ENCODE measurements at regions not wholly inside any gene's neighbourhood (a gene's known extent, or its start where the extent isn't known, plus 50 kb on each side); places are given as distances from the start of the nearest gene placed in this dataset.

DNA sequence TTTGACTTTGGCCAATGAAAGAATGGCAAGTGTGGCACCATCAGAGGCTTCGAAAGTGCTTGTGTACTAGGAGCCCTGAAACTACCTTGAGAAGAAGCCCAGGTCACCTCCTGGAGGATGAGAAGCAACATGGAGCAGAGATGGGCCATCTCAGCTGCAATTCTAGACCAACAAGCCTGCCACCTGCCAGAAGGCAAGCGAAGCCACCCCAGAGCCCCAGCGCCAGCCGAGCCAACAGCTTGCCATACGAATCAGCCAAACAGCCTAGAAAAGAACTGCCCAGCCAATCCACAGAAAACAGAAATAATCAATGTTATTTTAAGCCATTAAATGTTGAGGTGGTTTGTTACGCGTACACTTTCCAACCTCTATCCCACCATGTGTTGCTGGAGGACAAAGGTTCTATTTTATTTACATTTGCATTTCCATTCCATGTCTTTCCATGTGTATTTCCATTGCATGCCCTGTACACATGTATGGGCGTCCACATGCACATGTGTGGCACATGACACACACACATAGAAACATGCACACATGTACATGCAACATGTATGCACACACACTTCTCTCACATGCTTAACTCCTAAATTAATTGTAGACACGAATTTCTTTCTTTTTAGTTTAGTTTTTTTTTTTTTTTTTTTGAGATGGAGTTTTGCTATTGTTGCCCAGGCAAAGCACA is 144.3 kb upstream of the TNRC6C start:
- DNase-seq: no peak

- DNase-seq: no peak
These were observed 143.2 kb upstream of the TNRC6C start for GRCh38 chr17:77815127-77815905.

- no peak for DNase-seq
These were observed 140.6 kb upstream of the TNRC6C start for GRCh38 chr17:77817953-77818352.

- no peak for DNase-seq
These were observed 139.0 kb upstream of the TNRC6C start for GRCh38 chr17:77819497-77819896.

- no peak for DNase-seq
These were observed 137.4 kb upstream of the TNRC6C start for GRCh38 chr17:77821114-77821513.

- DNase-seq: peak; percentile 39
These were observed 136.0 kb upstream of the TNRC6C start for GRCh38 chr17:77822302-77823030.

- no peak for DNase-seq
These were observed 134.3 kb upstream of the TNRC6C start for GRCh38 chr17:77824102-77824779.

DNA sequence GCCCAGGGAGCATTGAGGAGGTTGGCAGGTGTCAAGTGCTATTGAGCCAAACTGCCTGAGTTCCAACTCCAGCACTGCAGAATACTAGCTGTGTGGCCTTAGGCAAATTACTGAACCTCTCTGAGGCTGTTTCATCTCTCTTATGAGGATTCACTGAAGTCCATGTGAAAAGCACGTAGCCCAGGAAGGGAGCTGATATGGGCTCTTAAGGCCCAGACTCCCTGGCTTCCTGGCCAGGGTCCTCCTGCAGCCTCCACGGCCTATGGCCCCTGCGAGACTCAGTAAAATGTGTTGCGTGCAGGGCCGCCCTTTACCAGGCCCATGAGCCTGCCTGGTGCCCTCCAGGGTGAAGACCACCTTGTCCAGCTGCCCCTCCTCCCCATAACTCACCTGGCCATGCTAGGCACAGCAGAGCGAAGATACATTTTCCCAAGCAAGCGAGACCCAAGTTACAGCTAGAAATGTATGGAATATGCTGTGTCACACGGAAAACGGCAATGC is 133.7 kb upstream of the TNRC6C start:
- DNase-seq: no peak

DNA sequence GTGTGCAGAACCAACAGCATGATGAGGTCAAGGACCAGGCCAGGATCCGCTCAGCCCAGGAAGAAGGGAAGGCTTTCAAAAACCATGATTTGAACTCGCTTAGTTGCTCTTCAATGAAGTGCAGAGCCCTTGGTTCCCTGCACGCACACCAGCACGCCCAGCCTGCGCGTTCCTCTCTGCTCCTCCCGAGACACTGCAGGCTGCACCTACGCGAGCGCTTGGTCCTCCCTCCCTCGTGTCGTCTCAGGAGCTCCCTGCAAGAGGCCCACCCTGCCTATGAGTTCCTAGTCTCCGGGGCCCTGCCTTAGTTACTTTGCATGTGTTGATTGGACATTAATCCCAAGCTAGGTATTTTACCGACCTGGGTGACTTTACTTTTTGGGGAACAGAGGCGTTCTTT is 132.9 kb upstream of the TNRC6C start:
- DNase-seq: no peak

DNA sequence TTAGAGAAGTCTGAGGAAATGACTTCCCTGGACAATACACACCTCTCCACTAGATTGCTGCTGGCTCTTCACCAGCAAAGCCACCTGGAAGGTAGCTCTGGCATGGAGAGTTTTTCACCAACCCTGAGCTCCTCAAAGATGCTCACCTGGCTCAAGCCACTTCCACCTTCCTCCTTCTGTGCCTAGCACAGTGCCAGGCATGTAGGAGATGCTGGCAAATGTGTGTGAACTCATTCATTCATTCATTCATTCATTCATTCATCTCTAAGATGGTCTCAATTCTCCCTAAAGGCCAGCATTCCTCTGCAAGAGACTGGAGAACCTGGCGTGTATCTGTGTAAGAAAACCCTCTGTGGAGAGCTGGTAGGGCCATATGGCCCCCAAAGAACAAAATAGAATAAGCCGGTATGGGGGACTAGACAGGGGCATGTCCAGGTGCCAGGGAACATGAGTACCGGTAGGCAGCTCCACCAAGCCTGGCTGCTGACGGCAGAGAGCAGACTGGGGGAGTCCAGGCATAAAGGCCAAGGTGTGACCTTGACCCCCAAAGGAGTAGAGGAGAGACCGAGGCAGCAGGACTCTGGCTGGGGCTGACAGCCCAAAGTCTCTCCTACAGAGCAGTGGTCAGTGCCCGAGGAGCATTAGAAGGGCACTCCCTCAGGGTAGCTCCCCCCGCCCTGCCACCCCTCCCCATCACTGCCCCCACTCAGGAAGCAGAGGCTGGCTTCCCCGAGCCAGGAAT is 132.2 kb upstream of the TNRC6C start:
- DNase-seq: no peak

- no peak for DNase-seq
These were observed 131.5 kb upstream of the TNRC6C start for GRCh38 chr17:77827039-77827438.

GRCh38 chr17:77827511-77827910 is 131.0 kb upstream of the TNRC6C start:
- DNase-seq: no peak

DNA sequence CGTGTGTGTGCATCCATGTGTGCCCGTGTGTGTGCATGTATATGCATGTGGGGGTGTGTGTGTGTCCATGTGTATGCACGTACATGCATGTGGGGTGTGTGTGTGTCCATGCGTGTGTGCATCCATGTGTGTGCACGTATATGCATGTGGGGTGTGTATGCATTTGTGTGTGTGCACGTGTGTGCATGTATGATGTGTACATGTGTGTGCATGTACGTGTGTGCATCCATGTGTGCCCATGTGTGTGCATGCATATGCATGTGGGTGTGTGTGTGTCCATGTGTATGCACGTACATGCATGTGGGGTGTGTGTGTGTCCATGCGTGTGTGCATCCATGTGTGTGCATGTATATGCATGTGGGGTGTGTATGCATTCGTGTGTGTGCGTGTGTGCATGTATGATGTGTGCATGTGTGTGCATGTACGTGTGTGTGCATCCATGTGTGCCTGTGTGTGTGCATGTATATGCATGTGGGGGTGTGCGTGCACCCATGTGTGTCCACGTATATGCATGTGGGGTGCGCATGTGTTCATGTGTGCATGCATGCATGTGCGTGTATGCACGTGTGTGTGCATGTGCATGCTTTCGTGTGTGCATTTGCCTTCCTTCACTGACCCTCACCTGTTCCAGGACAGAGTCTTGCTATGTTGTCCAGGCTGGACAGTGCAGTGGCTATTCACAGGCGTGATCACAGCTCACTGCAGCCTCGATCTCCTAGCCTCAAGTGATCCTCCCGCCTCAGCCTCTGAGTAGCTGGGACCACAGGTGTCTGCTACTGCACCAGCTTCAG is 129.6 kb upstream of the TNRC6C start:
- no peak for DNase-seq

DNA sequence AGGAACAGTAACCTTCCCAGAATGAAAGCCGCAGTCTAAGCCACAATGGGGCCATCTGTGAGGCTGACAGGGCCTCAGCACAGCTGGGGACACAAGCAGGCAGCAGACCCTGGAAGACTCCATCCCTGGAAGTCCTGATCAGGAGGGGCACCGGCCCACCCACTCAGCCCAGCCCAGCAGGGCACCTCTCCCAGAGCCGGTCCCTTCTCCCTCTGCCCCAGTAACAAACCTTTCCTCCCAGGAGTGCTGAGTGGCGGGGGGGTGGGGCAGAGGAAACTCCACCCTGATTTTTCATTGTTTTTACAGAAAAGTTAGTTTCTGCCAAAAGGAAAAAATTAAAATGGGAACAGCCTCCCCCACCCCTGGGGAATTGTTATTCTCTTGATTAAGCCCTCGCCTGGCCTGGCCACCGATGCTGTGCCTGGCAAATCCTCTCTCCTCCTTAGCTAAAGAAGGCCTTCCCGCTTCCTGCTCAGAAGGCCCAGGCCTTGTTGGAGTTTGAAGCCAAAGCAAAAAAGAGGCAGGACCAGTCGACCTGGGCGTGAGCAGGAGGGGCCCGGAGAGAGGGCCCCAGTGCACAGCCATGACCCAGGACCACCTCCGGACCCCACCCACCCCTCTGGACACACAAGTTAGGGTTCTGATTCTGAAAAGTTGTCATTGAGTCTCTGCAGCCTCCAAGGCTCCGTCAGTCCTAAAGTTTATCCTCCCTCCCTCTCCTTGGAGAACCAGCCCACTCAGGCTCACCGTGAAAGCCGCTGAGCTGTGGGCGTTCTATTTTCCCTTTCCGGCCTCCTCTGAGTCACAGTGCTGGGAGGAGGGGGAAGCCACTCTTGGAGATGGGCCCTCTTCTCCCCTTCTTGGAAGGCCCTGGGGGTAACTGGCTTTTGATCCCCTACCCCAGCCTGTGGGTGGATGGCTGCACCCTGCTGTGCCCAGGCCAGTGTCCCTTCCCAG is 128.4 kb upstream of the TNRC6C start:
- peak; percentile 71 for DNase-seq

DNA sequence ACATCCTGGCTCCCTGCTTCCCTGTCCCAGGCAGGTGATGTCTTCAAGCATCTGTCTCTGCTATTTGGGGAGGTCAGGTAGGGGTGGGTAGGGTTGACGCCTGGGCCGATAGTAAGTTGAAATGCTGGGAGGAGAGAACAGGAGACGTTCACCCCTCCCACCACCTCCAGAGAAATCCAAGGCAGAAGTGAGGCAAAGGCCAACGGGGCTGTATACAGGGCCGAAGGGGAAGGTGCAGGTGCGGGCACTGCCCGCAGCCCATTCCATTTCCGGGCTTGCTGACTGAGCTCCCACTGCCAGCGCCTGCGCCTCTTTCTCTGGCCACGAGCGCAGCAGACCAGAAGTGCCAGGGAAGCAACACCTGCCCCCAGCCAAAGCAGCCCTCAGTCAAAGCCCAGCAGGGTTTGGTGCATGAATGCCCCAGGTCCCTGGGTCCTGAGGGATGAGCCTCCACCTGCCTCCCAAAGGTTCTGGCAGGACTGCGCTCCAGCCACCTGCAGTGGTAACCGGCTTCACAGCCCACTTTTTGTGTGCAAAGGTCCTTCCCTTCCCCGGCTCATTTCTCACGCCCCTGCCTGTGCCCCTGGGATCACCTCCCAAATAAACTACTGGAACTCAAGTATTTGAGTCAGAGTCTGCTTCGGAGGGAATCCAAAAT is 127.6 kb upstream of the TNRC6C start:
- no peak for DNase-seq

DNA sequence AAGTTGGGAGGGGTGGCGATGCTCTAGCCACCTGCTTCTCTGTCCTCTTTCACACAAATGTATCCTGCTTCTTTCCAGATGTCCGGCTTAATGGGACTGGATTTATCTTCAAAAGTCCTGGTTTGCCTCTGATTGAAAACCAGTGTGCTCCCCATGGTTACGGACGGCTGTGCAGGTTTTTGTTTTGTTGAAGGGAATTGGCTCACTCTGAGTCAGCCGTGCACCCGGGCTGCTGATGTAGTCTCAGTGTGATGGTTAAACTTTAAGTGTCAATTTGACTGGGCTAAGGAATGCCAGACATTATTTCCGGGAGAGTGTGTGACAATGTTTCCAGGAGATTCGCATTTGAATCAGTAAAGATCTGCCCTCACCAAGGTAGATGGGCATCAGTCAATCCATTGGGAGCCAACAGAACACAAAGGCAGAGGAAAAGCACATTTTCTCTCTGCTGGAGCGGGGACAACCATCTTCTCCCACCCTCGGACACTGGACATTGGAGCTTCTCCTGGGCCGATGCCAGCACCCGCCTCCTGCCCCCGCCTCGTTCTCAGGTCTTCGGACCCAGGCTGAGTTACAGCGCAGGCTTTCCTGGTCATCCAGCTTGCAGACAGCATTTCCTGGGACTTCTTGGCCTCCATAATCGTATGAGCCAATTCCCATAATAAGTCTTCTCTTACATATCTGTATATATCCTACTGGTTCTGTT is 126.9 kb upstream of the TNRC6C start:
- DNase-seq: no peak

DNA sequence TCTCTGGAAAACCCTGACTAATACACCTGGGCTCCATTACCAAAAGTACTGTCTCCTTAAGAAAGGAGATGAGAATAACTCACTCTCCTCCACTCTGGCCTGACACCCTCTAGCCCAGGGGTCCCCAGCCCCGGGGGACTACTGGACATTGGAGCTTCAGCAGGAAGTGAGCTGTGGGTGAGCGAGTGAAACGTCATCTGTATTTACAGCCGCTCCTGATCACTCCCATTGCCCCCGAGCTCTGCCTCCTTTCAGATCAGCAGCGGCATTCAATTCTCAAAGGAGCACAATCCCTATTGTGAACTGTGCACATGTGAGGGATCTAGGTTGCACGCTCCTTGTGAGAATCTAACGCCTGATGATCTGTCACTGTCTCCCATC is 126.3 kb upstream of the TNRC6C start:
- no peak for DNase-seq

GRCh38 chr17:77833769-77834168 is 124.7 kb upstream of the TNRC6C start:
- no peak for DNase-seq

All from NCI-H226 (cell line).